NCI-H2081 (cell line): ENCODE measurements at regions not wholly inside any gene's neighbourhood (a gene's known extent, or its start where the extent isn't known, plus 50 kb on each side); places are given as distances from the start of the nearest gene placed in this dataset.

Experiments used
- DNase-seq, 2 experiments: peaks; one replicate each; lab custom pipeline; 2025; lab: John Stamatoyannopoulos, UW

DNA sequence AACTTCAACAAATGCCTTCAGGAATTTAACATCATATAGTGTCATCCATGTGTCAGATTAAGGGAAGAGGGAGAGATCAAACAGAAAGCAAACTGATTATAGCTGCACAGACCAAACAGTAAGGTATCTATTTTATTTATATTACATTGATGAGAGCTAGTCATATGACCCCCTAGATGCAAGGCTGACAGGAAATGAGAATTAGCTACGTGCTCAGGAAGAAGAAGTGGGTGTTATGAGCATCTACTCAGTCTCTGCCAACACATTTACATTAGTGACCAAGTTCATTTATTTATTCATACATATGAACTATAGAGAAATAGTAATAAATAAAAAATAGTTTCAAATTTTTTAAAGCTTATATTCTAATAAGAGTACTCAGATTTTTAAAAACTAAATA, 787.3 kb downstream of the KCTD16 start:
- no peak for DNase-seq

DNA sequence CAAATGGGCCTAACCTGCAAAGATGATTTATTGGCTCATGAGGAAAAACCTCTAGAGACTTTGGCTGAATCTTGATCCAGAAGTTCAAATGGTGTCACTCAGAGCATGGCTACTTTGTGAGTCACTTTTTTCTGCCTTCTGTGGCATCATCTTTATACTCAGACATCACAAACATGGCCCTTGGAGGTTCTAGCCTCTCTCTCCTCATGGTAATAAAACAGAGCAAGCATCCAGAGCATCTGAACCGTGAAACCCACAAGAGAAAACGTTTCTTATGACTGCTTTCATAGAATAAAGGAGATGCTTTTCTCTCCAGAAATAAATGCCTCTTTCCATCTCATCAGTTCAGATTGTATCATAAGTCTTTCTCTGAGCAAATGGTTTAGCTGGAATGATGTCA, 780.3 kb downstream of the KCTD16 start:
- no peak for DNase-seq

- DNase-seq: no peak
These were observed 776.4 kb downstream of the KCTD16 start for GRCh38 chr5:144947023-144947422.

DNA sequence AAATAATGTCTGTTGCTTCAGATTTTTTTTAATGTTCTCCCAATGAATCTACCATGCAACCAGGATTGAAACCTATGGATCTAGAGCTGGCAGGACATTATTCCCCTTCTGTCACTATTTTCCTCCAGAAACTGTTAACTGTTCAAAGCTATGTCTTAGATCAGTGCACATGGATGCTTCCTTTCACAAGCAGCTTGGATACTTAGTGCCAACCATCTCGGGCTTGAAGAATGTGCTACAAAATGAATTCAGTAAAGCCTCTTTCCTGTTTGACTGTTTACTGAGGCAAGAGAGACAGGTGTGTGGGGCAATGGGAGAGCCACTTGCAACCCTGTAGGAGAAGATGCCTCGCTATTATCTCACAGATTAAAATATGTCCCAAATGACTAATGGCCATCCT, 774.8 kb downstream of the KCTD16 start:
- DNase-seq: no peak

GRCh38 chr5:144944936-144945335, 774.3 kb downstream of the KCTD16 start:
- peak in 1 of 2 experiments; percentile 11 for DNase-seq

DNA sequence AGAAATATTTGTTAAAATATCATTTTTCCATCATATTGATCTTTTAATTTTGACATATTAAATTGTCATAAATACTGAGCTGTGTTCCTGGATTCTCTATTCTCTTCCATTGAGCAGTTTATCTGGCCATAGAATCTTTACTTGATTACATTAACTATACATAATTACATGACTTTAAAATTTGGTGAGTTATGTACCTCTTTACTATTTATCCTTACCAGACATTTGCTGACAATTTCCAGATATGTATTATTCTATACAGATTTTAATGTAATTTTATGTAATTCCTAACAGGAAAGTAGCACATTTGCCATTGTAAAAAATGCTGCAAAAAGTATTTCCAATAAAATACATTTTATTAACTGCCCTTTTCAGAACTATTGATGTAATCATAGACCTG, 770.3 kb downstream of the KCTD16 start:
- DNase-seq: no peak

- no peak for DNase-seq
These were observed 747.7 kb downstream of the KCTD16 start for GRCh38 chr5:144918371-144918770.

DNA sequence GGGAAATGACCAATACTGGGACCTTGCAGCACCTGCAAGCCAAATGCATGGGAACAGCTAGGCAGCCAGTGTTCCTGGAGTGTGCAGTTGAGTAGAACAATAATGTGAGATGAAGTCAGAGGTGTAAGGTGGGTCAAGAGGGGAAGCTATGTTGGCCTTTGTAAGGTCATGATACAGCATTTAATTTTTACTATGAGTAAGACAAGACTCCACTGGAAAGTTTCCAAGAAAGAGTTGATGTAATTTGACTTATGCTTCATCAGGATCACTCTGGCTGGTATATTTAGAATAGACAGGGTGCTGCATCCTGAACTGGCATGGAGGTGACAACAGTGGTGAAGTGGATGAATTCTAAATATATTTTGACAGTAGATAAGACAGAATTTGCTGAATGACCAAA, 744.8 kb downstream of the KCTD16 start:
- DNase-seq: no peak

DNA sequence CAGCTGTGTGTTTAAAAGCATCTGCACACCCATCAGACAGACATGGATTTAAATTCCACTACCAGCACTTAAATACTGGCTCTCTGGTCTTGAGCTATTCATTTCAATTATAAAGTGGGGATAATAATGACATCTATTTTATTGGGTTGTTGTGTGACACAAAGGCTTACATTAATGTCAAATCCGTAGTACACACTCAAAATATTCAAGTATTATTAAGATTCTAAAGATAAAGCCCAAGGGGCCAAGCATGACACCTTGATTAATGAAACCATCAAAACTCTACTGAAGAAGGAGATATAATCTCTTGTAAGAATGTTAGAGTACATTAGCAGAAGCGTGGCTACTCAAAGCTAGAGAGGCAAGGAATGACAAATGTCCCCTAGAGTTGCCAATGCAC, 743.0 kb downstream of the KCTD16 start:
- DNase-seq: no peak

DNA sequence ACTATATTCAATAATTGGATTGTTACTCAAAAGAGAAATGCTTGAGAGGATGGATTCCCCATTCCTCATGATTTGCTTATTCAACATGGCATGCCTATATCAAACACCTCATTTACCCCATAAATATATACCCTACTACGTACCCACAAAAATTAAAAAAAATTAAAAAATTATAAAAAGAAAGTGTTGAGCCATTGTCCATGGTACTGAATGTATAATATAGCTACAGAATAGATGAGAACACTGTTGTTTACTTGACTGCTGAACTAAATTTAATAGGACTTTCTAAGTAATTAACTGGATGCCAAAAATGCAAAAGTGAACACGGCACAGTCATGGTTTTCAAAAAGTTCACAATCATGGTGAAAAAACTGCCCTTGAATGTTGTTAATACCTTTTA, 725.8 kb downstream of the KCTD16 start:
- DNase-seq: no peak

GRCh38 chr5:144886668-144887067, 716.0 kb downstream of the KCTD16 start:
- DNase-seq: no peak

DNA sequence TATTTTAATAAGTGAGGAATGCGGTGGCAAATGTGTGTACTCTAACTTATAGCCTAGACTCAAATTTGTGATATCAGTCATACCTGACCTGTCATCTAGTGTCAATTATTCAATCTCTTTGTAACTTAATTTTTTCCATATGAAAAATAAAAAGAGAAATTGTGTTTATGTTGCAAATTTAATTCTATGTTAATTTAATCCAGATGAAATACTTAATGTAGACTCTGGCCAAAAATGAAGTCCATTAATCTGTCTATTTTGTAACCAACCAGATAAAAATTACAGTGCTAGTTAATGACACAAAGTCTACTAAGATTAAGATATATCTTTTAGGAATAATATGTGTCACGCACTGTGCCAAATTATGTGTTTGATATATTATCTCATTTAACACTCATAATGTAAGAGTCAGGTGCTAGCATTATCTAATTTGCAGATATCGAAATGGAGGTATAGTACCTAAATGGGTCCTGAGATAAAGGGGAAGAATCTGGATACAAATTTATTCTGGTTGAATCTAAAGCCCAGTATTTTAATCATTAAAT, 712.1 kb downstream of the KCTD16 start:
- DNase-seq: no peak

DNA sequence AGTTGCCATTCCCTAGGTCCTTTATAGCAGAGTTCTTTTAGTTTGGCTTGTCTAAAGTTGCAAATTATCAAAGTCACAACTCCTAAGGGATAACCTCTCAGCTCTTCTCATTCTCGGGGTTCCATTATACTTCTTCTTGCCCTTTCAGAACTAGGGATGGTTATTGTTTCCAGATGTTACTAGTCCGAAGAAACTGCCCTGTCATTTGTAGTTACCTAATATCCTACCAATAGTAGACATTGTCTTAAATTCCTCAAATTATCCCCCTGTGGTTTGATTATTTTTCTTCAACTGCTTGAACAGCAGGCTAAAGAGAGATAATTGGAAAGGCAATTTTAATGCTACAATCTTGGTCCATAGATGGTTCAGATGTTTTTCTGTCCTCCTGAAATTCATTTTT, 709.8 kb downstream of the KCTD16 start:
- no peak for DNase-seq

GRCh38 chr5:144876990-144877389, 706.3 kb downstream of the KCTD16 start:
- no peak for DNase-seq

- no peak for DNase-seq
These were observed 702.4 kb downstream of the KCTD16 start for GRCh38 chr5:144873076-144873475.

GRCh38 chr5:144864118-144864517, 693.4 kb downstream of the KCTD16 start:
- peak in 1 of 2 experiments; percentile 15 for DNase-seq

DNA sequence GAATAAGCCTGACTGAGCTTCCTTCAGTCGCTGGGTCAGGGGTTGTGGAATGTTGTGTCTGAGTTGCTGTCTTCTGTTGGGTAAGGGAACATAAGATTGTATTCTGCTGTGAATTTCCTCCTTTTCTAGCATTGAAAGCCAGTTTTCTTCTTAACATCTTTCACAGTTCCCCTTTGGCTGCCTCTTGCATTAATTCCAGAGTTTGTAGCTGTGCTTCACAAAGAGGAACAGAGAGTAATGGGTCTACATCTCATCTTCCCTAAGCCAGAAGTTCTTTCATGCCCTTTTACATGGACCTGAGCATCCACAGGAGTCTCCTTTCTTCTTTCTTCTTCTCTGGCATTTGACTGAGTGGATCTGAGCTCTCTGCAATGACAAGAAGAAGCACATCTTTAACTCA, 686.8 kb downstream of the KCTD16 start:
- DNase-seq: no peak

GRCh38 chr5:144844086-144844485, 673.4 kb downstream of the KCTD16 start:
- DNase-seq: no peak

DNA sequence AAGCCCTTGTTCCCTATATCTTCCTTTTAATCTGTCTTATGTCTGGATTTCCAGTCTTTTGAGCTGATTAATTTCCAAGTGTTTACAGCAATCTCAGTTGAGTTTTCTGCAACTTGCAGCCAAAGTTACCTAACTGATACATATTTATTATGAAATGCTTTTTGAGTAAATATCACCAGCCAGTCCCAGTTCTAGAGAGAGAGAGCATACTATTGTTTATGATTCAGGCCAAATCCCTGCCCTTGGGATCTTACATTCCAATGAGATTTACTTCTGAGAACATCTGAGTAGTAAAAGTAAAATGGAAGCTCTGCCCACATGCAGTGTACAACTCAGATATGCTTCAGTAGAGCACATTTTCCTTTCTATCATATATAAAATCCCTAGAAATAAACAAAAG, 661.7 kb downstream of the KCTD16 start:
- DNase-seq: no peak

DNA sequence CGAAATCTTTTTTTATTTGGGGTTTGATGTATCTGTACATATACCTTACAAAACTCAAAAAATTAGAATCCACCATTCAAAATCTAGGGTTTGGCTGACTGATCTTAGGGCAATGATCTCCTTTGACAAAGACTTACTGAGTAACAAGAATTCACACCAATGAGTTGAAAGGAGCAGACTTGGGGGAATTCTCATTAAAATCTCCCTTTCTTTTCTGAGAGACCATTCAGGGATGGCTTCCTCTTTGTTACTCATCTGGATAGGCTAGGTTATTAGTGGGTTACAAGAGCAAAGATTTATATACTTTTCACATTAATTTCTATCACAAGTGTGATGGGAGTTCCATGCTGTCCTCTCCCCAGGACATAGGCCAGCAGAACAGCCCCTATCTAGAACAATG, 661.0 kb downstream of the KCTD16 start:
- no peak for DNase-seq

- no peak for DNase-seq
These were observed 651.8 kb downstream of the KCTD16 start for GRCh38 chr5:144822503-144822902.

DNA sequence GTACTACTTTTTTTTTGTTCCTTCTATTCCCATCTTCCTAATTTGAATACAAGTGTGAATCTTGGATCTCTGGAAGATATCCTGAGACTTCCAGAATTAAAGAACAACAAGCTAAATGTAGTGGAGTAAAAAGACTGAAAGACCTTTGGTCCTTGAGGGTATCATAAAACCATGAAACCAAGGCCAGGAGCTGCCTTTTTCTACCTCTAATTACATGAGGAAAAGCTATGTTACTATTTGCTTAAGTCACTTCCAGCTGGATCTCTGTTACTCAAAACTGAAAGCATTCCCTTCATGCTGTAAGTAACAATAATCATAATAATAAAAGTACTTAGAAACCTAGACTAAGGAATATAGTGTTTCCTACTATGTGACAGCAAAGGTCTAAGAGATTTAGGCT, 649.6 kb downstream of the KCTD16 start:
- no peak for DNase-seq

GRCh38 chr5:144815131-144815530, 644.5 kb downstream of the KCTD16 start:
- DNase-seq: no peak

DNA sequence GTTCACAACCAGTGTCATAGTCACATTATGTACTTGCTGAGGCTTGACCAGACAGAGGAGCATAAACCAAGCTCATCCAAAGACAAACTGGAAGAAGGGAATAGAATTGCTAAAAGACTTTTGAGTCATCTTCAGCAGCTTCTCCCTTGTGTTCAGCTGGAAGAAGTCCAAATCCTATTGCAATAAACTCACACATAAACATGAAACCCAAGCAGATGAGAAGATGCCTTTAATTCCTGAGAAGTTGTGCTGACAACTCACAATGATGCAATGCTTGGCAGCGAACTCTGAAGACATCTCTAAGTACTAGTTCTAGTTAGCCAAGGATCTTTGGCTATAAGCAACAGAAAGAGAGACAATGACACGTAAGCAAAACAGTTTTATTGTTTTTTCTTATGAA, 642.1 kb downstream of the KCTD16 start:
- DNase-seq: no peak

DNA sequence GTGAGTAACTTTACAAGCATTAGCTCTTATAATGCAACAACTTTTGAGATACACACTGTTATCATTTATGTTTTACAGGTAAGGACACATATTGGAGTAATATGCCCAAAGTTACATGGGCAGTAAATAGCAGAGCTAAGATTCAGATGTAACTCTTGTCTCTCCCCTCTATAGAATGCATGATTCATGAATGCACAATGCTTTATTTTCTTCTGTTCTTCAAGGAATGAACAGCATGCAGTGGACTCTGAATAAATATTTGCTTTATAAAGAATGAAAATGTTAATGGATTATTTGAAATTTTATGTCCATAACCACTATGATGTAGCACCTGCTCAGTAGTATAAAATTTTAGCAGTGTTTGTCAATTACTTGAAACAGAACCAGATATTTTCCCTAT, 629.5 kb downstream of the KCTD16 start:
- DNase-seq: no peak
